ENCODE measurements at regions not wholly inside any gene's neighbourhood (a gene's known extent, or its start where the extent isn't known, plus 50 kb on each side); places are given as distances from the start of the nearest gene placed in this dataset.

GRCh38 chr14:66403183-66403582 is 83.0 kb upstream of the CCDC196 start:
- Histone ChIP-seq H3K27me3 (ENCODE audit: control insufficient read depth in 3 of 3, insufficient read depth in 3 of 3, low read length in 2 of 3) (no peaks in the 10 kb centered on the region), H3K4me1 (ENCODE audit: control insufficient read depth in 5 of 5, insufficient read depth in 5 of 5, low read length in 5 of 5) (peaks cover 0 to 3% (median 0%) of the 10 kb centered on the region in 5 donors), H3K4me3 (no peak overlapping the region), H3K27ac (ENCODE audit: low read depth in 1 of 2, low read length in 1 of 2) (no peak overlapping the region), H3K9me3 (ENCODE audit: control insufficient read depth in 4 of 4, insufficient read depth in 3 of 4, low read length in 3 of 4) (no peaks in the 10 kb centered on the region), H3K9ac (ENCODE audit: insufficient read depth in 1 of 2, low read length in 2 of 2) (no peak overlapping the region), H3K36me3 (ENCODE audit: control insufficient read depth in 4 of 4, insufficient read depth in 4 of 4, low read length in 4 of 4) (no peaks in the 10 kb centered on the region)
- 5 to 9% methylated on average over 5 of the region's 5 CpGs for WGBS, 2 donors
- DNase-seq = peak in 2 of 3 donors; percentile 50 to 63
- ATAC-seq (ENCODE audit: insufficient read depth, low FRiP score) = no peak
- TF ChIP-seq, protein P1, sequence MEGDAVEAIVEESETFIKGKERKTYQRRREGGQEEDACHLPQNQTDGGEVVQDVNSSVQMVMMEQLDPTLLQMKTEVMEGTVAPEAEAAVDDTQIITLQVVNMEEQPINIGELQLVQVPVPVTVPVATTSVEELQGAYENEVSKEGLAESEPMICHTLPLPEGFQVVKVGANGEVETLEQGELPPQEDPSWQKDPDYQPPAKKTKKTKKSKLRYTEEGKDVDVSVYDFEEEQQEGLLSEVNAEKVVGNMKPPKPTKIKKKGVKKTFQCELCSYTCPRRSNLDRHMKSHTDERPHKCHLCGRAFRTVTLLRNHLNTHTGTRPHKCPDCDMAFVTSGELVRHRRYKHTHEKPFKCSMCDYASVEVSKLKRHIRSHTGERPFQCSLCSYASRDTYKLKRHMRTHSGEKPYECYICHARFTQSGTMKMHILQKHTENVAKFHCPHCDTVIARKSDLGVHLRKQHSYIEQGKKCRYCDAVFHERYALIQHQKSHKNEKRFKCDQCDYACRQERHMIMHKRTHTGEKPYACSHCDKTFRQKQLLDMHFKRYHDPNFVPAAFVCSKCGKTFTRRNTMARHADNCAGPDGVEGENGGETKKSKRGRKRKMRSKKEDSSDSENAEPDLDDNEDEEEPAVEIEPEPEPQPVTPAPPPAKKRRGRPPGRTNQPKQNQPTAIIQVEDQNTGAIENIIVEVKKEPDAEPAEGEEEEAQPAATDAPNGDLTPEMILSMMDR (IDR thresholded peaks at IDR 0.05; ENCODE audit: control extremely low read depth, extremely low read depth) = no peak

- H3K36me3 ChIP-seq (ENCODE audit: control insufficient read depth in 4 of 4, insufficient read depth in 4 of 4, low read length in 4 of 4) = no peaks in the 10 kb centered on the region
- ATAC-seq (ENCODE audit: insufficient read depth, low FRiP score) = no peak
- H3K4me3 ChIP-seq = no peak overlapping the region
- H3K9ac ChIP-seq (ENCODE audit: insufficient read depth in 1 of 2, low read length in 2 of 2) = no peak overlapping the region
- no peaks in the 10 kb centered on the region for H3K27me3 ChIP-seq (ENCODE audit: control insufficient read depth in 3 of 3, insufficient read depth in 3 of 3, low read length in 2 of 3)
- no peaks in the 10 kb centered on the region for H3K9me3 ChIP-seq (ENCODE audit: control insufficient read depth in 4 of 4, insufficient read depth in 3 of 4, low read length in 3 of 4)
- 84 to 92% methylated on average over 3 of the region's 3 CpGs for WGBS, 2 donors
- H3K27ac ChIP-seq (ENCODE audit: low read depth in 1 of 2, low read length in 1 of 2) = no peak overlapping the region
- no peak for DNase-seq
- TF ChIP-seq, protein P1 (IDR thresholded peaks at IDR 0.05; ENCODE audit: control extremely low read depth, extremely low read depth) = no peak
- peaks cover 0 to 3% (median 0%) of the 10 kb centered on the region in 5 donors for H3K4me1 ChIP-seq (ENCODE audit: control insufficient read depth in 5 of 5, insufficient read depth in 5 of 5, low read length in 5 of 5)
These were observed 82.1 kb upstream of the CCDC196 start for GRCh38 chr14:66404051-66404545.

- Histone ChIP-seq H3K36me3 (ENCODE audit: control insufficient read depth in 4 of 4, insufficient read depth in 4 of 4, low read length in 4 of 4) (no peaks in the 10 kb centered on the region), H3K4me3 (no peak overlapping the region), H3K27me3 (ENCODE audit: control insufficient read depth in 3 of 3, insufficient read depth in 3 of 3, low read length in 2 of 3) (no peaks in the 10 kb centered on the region), H3K9me3 (ENCODE audit: control insufficient read depth in 4 of 4, insufficient read depth in 3 of 4, low read length in 3 of 4) (no peaks in the 10 kb centered on the region), H3K27ac (ENCODE audit: low read depth in 1 of 2, low read length in 1 of 2) (no peak overlapping the region), H3K9ac (ENCODE audit: insufficient read depth in 1 of 2, low read length in 2 of 2) (no peak overlapping the region), H3K4me1 (ENCODE audit: control insufficient read depth in 5 of 5, insufficient read depth in 5 of 5, low read length in 5 of 5) (peaks cover 0 to 3% (median 0%) of the 10 kb centered on the region in 5 donors)
- 72 to 81% methylated on average over 1 of the region's 1 CpG for WGBS, 2 donors
- no peak for DNase-seq
- ATAC-seq (ENCODE audit: insufficient read depth, low FRiP score) = no peak
- TF ChIP-seq, protein P1 (IDR thresholded peaks at IDR 0.05; ENCODE audit: control extremely low read depth, extremely low read depth) = no peak
These were observed 81.0 kb upstream of the CCDC196 start for GRCh38 chr14:66405158-66405557.

DNA sequence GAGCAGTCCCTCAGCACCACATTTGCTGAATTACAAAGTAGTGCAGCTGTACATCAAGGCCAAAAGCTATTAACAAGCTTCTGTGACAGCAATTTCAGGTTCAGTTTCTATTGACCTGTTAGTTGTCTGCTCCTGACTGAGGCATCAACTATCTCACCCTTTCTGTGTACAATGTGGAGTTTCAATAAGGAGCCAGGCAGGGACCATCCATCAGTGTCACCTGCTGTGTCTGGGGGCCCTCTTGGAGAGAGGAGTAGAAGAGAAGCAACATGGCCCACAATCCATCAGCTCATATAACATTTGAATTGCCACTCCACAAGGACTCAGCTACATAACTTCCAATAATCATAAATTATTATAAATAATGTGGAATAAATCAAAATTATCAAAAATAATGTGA is 72.3 kb upstream of the CCDC196 start:
- Histone ChIP-seq H3K9me3 (ENCODE audit: control insufficient read depth in 4 of 4, insufficient read depth in 3 of 4, low read length in 3 of 4) (no peaks in the 10 kb centered on the region), H3K4me3 (no peak overlapping the region), H3K27me3 (ENCODE audit: control insufficient read depth in 3 of 3, insufficient read depth in 3 of 3, low read length in 2 of 3) (no peaks in the 10 kb centered on the region), H3K27ac (ENCODE audit: low read depth in 1 of 2, low read length in 1 of 2) (no peak overlapping the region), H3K4me1 (ENCODE audit: control insufficient read depth in 5 of 5, insufficient read depth in 5 of 5, low read length in 5 of 5) (no peaks in the 10 kb centered on the region), H3K36me3 (ENCODE audit: control insufficient read depth in 4 of 4, insufficient read depth in 4 of 4, low read length in 4 of 4) (no peaks in the 10 kb centered on the region), H3K9ac (ENCODE audit: insufficient read depth in 1 of 2, low read length in 2 of 2) (no peak overlapping the region)
- TF ChIP-seq, protein P1 (IDR thresholded peaks at IDR 0.05; ENCODE audit: control extremely low read depth, extremely low read depth) = no peak
- ATAC-seq (ENCODE audit: insufficient read depth, low FRiP score) = no peak
- DNase-seq = no peak
